ENCODE measurements at regions not wholly inside any gene's neighbourhood (a gene's known extent, or its start where the extent isn't known, plus 50 kb on each side); places are given as distances from the start of the nearest gene placed in this dataset.

GRCh38 chr12:25757037-25757665, 201.3 kb upstream of the RASSF8 start:
- H4K91ac ChIP-seq (ENCODE audit: insufficient read length, low read depth, low read length), result no peak overlapping the region
- H2BK15ac ChIP-seq (ENCODE audit: low read depth, low read length), result no peak overlapping the region
- Mint-ChIP-seq H3K4me3 (no peak overlapping the region), H3K27me3 (ENCODE audit: low read depth) (no peaks in the 10 kb centered on the region), H3K36me3 (ENCODE audit: insufficient read depth in 1 of 3, low read depth in 3 of 3) (no peaks in the 10 kb centered on the region), H3K9me3 (no peaks in the 10 kb centered on the region), H3K27ac (no peak overlapping the region), H3K4me1 (peaks cover 8% of the 10 kb centered on the region in 2 experiments)
- no peak overlapping the region for H2BK20ac ChIP-seq (ENCODE audit: low read depth, low read length, poor library complexity, severe bottlenecking)
- H3K56ac ChIP-seq (ENCODE audit: insufficient read length, low read depth, low read length), result no peak overlapping the region
- H3K79me2 ChIP-seq (ENCODE audit: insufficient read depth, low read length), result no peaks in the 10 kb centered on the region
- no peak overlapping the region for H4K8ac ChIP-seq (replicated peaks; ENCODE audit: insufficient read length, low read depth, low read length)
- no peak overlapping the region for H3K27ac ChIP-seq (ENCODE audit: insufficient read length, low read depth, low read length)
- no peak overlapping the region for H2BK5ac ChIP-seq (ENCODE audit: insufficient read length, low read length)
- no peak for TF ChIP-seq CTCF (conservative IDR thresholded peaks at IDR 0.05)
- H2BK120ac ChIP-seq (ENCODE audit: low read depth, low read length, poor library complexity, severe bottlenecking), result no peak overlapping the region
- no peaks in the 10 kb centered on the region for H3K4me1 ChIP-seq (ENCODE audit: insufficient read depth, low read length)
- no peak overlapping the region for H3K9ac ChIP-seq (ENCODE audit: extremely low read depth, insufficient read length, low read length)
- no peaks in the 10 kb centered on the region for H3K27me3 ChIP-seq (ENCODE audit: insufficient read depth, low read length)
- H3K9me3 ChIP-seq (ENCODE audit: control insufficient read depth, low read depth, low read length), result no peaks in the 10 kb centered on the region
- no peak overlapping the region for H3K23ac ChIP-seq (ENCODE audit: insufficient read length, low read depth, low read length)
- no peak overlapping the region for H3K18ac ChIP-seq (ENCODE audit: insufficient read length, low read depth, low read length)
- H3T11ph ChIP-seq (ENCODE audit: low read length), result no peak overlapping the region
- no peaks in the 10 kb centered on the region for H3K79me1 ChIP-seq (ENCODE audit: insufficient read depth, low read depth, low read length, poor library complexity, severe bottlenecking)
- H3K4ac ChIP-seq (ENCODE audit: low read depth, low read length), result no peak overlapping the region
- WGBS (ENCODE audit: extremely low coverage, insufficient read length, low lambda C conversion rate), result no CpG with 5 or more reads among the region's 1 CpG
- no peak overlapping the region for H2AK5ac ChIP-seq (ENCODE audit: insufficient read length, low read length)
- H4K5ac ChIP-seq (ENCODE audit: insufficient read length, low read depth, low read length), result no peak overlapping the region
- no peak overlapping the region for H3K14ac ChIP-seq (ENCODE audit: insufficient read depth, low read length)
- no peaks in the 10 kb centered on the region for H3K23me2 ChIP-seq (ENCODE audit: insufficient read length, low read depth, low read length, poor library complexity, severe bottlenecking)
- no peaks in the 10 kb centered on the region for H4K20me1 ChIP-seq (ENCODE audit: control insufficient read depth, insufficient read depth, insufficient read length)
- no peak for DNase-seq
- H3K4me2 ChIP-seq (ENCODE audit: insufficient read depth, insufficient read length, low read length), result no peak overlapping the region
- H2AFZ ChIP-seq (ENCODE audit: low read length), result no peak overlapping the region
- no peak overlapping the region for H2BK12ac ChIP-seq (ENCODE audit: insufficient read length, low read depth, low read length)
